LNCAP (cell line): ENCODE measurements at regions not wholly inside any gene's neighbourhood (a gene's known extent, or its start where the extent isn't known, plus 50 kb on each side); places are given as distances from the start of the nearest gene placed in this dataset.

Source experiments
- CTCF ChIP-seq: fragments of 450-650 bp; IDR thresholded peaks from 2 replicates; pipeline ENCODE4 v1.5.1; 2017; ENCODE audit warnings: mild to moderate bottlenecking

- TF ChIP-seq CTCF: peak; percentile 95
Measured at GRCh38 chr1:209248649-209249279, 334.8 kb upstream of the CAMK1G start.

GRCh38 chr1:209249280-209249670 lies 334.2 kb upstream of the CAMK1G start:
- no peak for TF ChIP-seq CTCF

- TF ChIP-seq CTCF: no peak
Measured at GRCh38 chr1:209249785-209250440, 333.6 kb upstream of the CAMK1G start.

- no peak for TF ChIP-seq CTCF
Measured at GRCh38 chr1:209250861-209251636, 332.5 kb upstream of the CAMK1G start.

GRCh38 chr1:209256766-209257350 lies 326.7 kb upstream of the CAMK1G start:
- TF ChIP-seq CTCF: no peak

- TF ChIP-seq CTCF: no peak
Measured at GRCh38 chr1:209257454-209257853, 326.1 kb upstream of the CAMK1G start.

GRCh38 chr1:209260136-209260535 lies 323.4 kb upstream of the CAMK1G start:
- no peak for TF ChIP-seq CTCF
